GM21737 (cell line): ENCODE measurements at regions not wholly inside any gene's neighbourhood (a gene's known extent, or its start where the extent isn't known, plus 50 kb on each side); places are given as distances from the start of the nearest gene placed in this dataset.
"Not testable (repeated sequence)": the region's sequence is repeated elsewhere in the genome, so short reads cannot be mapped to it uniquely, and the experiment has no call there.

Experiments
- ATAC-seq: cut with Tn5 transposase; IDR thresholded peaks from one replicate; pipeline ENCODE4 v1.9.1; 2021; ENCODE audit warnings: mild to moderate bottlenecking, moderate library complexity; ENCODE audit not compliant: unreplicated experiment

DNA sequence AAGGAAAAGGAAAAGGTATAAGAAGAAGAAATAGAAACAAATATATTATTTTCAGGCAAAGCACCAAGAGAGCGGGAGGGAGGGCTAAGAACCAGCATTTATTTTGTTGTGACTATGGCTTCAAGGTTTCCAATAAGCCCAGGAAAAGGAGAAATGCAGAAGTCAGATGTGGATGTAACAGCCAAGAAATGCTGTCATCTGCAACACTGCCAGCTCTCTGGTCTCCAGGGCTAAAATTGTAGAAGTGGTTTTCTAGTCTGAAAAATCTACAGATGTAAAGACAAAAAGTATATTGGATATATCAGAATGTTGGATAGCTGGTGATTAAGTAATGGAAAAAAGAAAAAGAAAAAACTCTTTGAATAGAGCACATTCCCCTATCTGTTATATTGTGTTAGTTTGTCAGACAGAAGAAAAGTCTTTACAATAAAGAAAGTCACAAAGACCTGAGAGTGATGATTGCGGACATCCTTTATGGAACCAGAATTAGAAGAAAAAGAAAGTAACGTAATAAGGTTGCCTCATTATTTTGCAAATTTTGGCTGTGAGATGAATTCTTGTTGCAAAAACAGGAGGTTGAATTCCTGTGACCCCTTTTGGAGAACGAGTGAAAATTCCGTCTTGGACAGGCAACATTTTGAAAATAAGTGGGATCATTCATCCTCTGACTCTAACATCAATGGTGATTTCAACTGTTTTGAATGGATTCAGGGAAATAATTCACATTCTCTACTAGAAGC lies 938.1 kb downstream of the TTLL7 start:
- no peak for ATAC-seq

GRCh38 chr1:83060221-83060620 lies 938.7 kb downstream of the TTLL7 start:
- ATAC-seq: no peak

DNA sequence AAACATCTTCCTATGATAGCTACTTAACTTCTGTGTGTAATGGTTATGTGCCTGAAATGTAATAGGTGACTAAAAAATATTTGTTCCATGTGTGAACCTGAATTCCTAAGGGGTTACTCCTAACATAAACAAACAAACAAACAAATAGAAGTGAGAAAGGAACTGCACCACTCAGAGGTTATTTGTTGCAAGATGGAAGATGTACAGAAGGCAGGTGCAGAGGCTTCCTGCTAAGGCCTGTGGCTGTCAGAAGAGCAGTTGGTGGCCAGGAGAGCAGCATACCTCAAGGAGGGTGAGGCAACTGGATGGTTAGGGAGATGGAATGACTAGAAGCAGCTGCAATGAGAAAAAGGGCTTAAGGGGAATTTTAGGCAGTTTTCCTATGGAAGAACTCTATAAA lies 940.6 kb downstream of the TTLL7 start:
- ATAC-seq: no peak

DNA sequence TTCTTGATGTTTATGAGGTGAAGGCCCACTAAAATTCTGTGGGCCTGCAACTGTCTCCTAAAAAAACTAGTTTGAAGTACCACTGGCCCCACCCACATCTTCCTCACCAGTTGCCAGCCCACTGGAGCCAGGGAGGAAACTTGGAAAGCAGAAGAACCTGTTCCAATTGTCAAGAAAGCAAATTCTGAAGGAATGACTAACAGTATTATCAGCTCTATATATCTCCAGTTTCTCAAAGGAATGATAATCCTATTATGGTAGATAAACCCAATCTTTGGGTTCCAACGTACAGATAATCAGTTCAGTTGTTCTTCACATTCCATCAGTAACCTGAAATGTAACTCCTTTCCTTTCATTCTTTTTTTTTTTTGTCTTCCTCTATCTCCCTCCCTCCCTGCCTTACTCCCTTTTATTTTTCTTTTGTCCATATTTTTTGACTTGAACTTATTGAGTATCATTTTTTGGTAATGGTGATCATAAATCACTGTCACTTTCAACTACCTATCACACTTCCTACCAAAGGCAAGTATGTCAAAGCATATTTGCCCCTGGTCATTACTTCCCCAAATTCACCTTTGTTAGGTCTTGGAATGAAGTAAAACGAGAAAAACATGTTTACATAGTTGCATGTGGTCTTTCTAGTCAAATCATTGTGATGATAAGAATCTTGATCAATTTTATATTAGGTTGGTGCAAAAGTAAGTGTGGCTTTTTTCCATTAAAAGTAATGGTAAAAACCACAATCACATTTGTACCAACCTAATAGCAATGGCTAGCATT lies 943.4 kb downstream of the TTLL7 start:
- no peak for ATAC-seq

- ATAC-seq: no peak
Measured at GRCh38 chr1:83053446-83053845, 945.5 kb downstream of the TTLL7 start.

GRCh38 chr1:83052865-83053264 lies 946.1 kb downstream of the TTLL7 start:
- no peak for ATAC-seq

GRCh38 chr1:83051053-83051452 lies 947.9 kb downstream of the TTLL7 start:
- ATAC-seq: not testable (repeated sequence)

DNA sequence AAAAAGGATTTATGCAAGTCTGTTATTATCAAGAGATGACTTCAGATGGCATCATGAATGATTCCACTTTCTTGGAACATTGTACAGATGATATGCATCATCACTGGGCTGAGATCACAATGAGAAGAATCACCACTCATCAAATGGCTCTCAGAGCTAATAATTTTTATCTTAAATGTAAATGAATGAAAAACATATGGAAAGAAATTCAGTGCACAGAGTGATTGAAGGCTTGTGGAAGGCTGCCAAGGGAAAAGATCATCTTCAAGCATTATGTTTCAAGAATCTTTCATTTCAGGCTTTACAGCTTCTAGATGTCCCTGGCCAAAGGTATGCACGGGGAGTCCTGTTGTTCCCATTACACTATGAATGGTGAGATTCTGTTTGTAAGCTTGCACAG lies 955.7 kb downstream of the TTLL7 start:
- ATAC-seq: no peak

DNA sequence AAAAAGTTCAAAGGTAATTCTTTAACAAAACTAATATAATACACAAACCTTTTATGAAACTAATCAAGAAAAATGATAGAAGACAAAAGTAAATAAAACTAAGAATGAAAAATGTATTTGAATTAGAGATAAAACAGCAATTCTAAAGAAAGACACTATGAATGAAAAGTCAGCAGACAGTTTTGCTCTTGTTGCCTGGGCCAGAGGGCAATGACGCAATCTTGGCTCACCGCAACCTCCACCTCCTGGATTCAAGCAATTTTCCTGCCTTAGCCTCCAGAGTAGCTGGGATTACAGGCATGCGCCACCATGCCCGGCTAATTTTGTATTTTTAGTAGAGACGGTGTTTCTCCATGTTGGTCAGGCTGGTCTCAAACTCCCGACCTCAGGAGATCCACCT lies 959.8 kb downstream of the TTLL7 start:
- not testable (repeated sequence) for ATAC-seq

DNA sequence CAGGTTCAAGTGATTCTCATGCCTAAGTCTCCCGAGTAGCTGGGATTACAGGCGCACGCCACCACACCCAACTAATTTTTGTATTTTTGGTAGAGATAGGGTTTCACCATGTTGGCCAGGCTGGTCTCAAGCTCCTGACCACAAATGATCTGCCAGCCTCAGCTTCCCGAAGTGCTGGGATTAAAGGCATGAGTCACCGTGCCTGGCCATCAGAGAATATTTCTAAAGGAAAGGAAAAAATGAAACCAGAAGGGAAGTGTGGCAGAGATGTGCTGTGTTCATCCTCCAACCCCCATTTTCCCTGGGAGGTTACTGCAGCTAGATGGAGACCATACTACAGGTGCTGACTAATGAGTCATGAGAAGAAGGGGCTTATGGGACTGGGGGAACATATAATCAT lies 964.1 kb downstream of the TTLL7 start:
- no peak for ATAC-seq

DNA sequence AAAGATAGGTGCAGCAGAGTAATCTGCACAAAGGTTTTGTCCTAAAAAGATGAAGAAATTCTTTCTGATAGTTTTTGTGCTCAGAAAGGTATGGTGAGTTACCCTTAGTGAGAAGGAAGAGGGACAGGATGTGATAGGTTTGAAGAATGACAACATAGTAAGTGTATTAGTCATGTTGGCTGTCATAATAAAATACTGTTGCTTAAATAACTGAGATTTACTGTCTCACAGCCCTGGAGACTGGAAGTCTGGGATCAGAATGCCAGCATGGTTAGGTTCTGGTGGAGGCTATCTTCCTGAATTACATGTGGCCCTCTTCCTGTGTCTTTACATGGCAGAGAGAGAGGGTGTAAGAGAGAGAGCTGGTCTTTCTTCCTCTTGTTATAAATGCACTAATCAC lies 965.2 kb downstream of the TTLL7 start:
- ATAC-seq: no peak

DNA sequence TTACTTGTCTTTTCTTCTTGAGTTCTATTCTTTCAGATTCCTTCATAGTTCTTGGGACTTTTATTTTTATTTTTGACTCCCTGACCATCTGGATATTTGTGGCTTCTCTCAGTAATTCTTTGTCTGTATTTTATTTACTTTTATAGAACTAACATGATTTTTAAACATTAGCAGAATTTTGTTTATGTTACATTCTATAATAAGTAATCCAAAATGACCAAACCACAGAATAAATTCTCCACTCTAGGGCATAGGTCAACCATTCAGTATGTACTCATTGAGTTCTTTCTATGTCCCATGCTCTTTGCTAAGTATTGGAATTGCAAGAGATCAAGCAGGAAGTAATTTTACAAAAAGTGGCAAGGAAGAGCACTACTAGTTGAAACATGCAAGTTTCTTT lies 969.0 kb downstream of the TTLL7 start:
- no peak for ATAC-seq

- no peak for ATAC-seq
Measured at GRCh38 chr1:83029050-83029449, 969.9 kb downstream of the TTLL7 start.

- ATAC-seq: no peak
Measured at GRCh38 chr1:83028467-83028866, 970.5 kb downstream of the TTLL7 start.

DNA sequence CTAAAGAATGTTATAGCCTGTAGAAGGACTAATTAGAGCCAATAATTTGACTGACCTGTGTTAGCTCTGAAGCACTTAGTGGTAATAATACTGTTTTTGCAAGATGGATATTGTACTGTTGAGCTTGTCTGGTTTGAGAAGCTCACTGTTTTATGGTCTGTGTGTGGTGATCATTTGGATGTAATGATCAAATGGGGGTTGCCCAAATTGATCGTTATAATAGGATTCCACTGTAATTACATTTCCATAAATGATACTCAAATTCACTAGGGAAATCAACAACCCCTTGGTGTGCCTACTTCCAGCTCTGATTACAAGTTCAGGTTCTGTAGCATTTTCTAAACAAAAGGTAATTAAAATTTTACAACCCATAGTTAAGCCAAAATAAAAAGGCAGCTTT lies 971.4 kb downstream of the TTLL7 start:
- ATAC-seq: no peak

GRCh38 chr1:83026745-83027144 lies 972.2 kb downstream of the TTLL7 start:
- ATAC-seq: no peak

GRCh38 chr1:83024251-83024767 lies 974.6 kb downstream of the TTLL7 start:
- ATAC-seq: no peak

- no peak for ATAC-seq
Measured at GRCh38 chr1:83023212-83023611, 975.7 kb downstream of the TTLL7 start.

- ATAC-seq: no peak
Measured at GRCh38 chr1:83022206-83022605, 976.7 kb downstream of the TTLL7 start.

DNA sequence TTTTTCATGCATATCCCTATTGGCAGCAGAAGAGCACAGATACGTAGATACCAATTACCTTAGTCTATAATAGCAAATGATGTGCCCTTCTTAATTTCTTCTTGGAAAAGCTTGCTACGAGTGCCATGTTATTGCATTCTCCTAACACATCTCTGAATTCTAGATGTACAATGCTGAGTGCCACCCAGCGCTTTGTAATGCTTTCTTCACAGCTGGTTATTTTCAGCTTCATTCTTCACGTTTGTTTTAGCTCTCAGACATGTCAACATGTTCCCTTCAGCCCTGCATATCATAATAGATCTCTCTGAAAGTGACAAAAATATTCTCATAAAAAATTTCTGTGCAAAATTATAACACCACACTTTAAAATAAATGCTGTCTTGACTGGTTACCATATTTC lies 981.2 kb downstream of the TTLL7 start:
- no peak for ATAC-seq

GRCh38 chr1:83017276-83017675 lies 981.7 kb downstream of the TTLL7 start:
- ATAC-seq: no peak

- no peak for ATAC-seq
Measured at GRCh38 chr1:83016354-83016849, 982.5 kb downstream of the TTLL7 start.
